ENCODE measurements at regions not wholly inside any gene's neighbourhood (a gene's known extent, or its start where the extent isn't known, plus 50 kb on each side); places are given as distances from the start of the nearest gene placed in this dataset.

GRCh38 chr13:38160131-38160530 is 189.5 kb upstream of the UFM1 start:
- H3K27ac ChIP-seq, result no peak overlapping the region
- no peak for TF ChIP-seq ZFX (IDR thresholded peaks at IDR 0.05; ENCODE audit: borderline replicate concordance)
- TF ChIP-seq, protein P1, sequence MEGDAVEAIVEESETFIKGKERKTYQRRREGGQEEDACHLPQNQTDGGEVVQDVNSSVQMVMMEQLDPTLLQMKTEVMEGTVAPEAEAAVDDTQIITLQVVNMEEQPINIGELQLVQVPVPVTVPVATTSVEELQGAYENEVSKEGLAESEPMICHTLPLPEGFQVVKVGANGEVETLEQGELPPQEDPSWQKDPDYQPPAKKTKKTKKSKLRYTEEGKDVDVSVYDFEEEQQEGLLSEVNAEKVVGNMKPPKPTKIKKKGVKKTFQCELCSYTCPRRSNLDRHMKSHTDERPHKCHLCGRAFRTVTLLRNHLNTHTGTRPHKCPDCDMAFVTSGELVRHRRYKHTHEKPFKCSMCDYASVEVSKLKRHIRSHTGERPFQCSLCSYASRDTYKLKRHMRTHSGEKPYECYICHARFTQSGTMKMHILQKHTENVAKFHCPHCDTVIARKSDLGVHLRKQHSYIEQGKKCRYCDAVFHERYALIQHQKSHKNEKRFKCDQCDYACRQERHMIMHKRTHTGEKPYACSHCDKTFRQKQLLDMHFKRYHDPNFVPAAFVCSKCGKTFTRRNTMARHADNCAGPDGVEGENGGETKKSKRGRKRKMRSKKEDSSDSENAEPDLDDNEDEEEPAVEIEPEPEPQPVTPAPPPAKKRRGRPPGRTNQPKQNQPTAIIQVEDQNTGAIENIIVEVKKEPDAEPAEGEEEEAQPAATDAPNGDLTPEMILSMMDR (IDR thresholded peaks at IDR 0.05), result no peak

GRCh38 chr13:38159710-38160109 is 189.9 kb upstream of the UFM1 start:
- no peak overlapping the region for H3K27ac ChIP-seq
- no peak for TF ChIP-seq ZFX (IDR thresholded peaks at IDR 0.05; ENCODE audit: borderline replicate concordance)

GRCh38 chr13:38147050-38147449 is 202.6 kb upstream of the UFM1 start:
- H3K27ac ChIP-seq, result no peak overlapping the region
- TF ChIP-seq, protein P1 (IDR thresholded peaks at IDR 0.05), result no peak
- no peak for TF ChIP-seq ZFX (IDR thresholded peaks at IDR 0.05; ENCODE audit: borderline replicate concordance)

GRCh38 chr13:38141792-38142191 is 207.9 kb upstream of the UFM1 start:
- TF ChIP-seq, protein P1 (IDR thresholded peaks at IDR 0.05), result no peak
- no peak overlapping the region for H3K27ac ChIP-seq

DNA sequence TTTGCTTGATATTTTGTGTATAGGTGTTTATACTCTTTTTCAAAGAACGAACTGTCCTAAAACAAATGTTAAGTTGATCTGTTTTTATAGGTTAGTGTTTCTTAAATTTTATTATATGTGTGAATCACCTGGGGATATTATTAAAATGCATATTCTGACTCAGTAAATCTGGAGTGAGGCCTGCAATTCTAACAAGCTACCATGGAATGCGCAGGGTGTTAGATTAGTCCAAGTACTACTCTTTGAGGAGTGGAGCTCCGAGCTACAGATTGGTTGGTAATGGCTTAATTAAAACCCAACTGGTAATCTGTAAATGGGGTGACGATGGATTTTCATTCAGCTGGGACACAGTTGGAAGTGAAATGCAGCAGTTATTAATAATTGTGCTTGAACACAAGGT is 214.1 kb upstream of the UFM1 start:
- TF ChIP-seq ZFX (IDR thresholded peaks at IDR 0.05; ENCODE audit: borderline replicate concordance), result no peak
- TF ChIP-seq, protein P1 (IDR thresholded peaks at IDR 0.05), result no peak
- 0 out of 2 replicates have a peak overlapping the region, but pooled peaks have one; percentile 25 for H3K27ac ChIP-seq

DNA sequence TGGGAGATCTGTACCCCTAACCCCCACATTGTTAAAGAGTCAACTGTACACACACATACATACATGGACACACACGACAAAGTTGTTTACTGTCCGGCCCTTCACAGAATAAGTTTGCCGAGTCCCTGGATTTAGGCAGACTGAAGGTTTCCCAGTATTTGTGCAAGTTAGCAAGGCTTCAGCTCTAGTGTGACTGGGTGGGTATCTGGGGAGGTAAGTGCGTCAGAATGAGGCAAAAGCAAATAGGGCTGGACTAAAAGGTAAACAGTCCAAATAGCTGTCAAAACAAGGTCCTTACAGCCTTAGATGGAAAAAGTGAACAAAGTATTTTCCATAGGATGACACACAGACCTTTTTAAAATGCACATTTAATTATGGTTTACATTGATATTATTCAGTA is 228.4 kb upstream of the UFM1 start:
- TF ChIP-seq, protein P1 (IDR thresholded peaks at IDR 0.05), result no peak
- TF ChIP-seq ZFX (IDR thresholded peaks at IDR 0.05; ENCODE audit: borderline replicate concordance), result no peak
- no peak overlapping the region for H3K27ac ChIP-seq

- no peak overlapping the region for H3K27ac ChIP-seq
- no peak for TF ChIP-seq ZFX (IDR thresholded peaks at IDR 0.05; ENCODE audit: borderline replicate concordance)
Measured at GRCh38 chr13:38103851-38104250, 234.3 kb upstream of the TRPC4 start.

GRCh38 chr13:38099751-38100150 is 230.2 kb upstream of the TRPC4 start:
- TF ChIP-seq, protein P1 (IDR thresholded peaks at IDR 0.05), result no peak

More at GRCh38 chr13:38099751-38100150, 230.2 kb upstream of the TRPC4 start:
- no peak overlapping the region for H3K27ac ChIP-seq

Data from 22Rv1 (cell line).